MCF 10A (cell line): ENCODE measurements at regions not wholly inside any gene's neighbourhood (a gene's known extent, or its start where the extent isn't known, plus 50 kb on each side); places are given as distances from the start of the nearest gene placed in this dataset.
A peak's percentile ranks its signal among the peaks of the same experiment; 100 is the strongest.

Experiments used
- BruUV-seq: library from RNA; stranded (reverse); fragments of 400-500 nt; replicated peaks from 2 replicates; lab custom pipeline; 2021; lab: Mats Ljungman, UMichigan
- CTCF ChIA-PET: fragments of 300-600 bp; sonication (Branson Sonifier 250); formaldehyde crosslinking; extraction: SDS; loops from one replicate; lab custom pipeline; 2021; ENCODE audit warnings: antibody characterized with exemption, inconsistent platforms; lab: Yijun Ruan, JAX
- POLR2A ChIA-PET: fragments of 300-600, 350-650 bp; sonication (Branson Sonifier 250); formaldehyde crosslinking; extraction: SDS; loops from one replicate; lab custom pipeline; 2020; ENCODE audit warnings: antibody characterized with exemption, inconsistent platforms; lab: Yijun Ruan, JAX
- DNase-seq: peaks from one replicate; pipeline ENCODE4 v3.0.0-alpha.2; 2018; ENCODE audit not compliant: unreplicated experiment
- H3K27ac Mint-ChIP-seq: one replicate; pipeline ENCODE4 v1.8.0; 2022; ENCODE audit warnings: mild to moderate bottlenecking, low read depth, mixed read lengths; ENCODE audit not compliant: unreplicated experiment
- H3K27me3 Mint-ChIP-seq: one replicate; pipeline ENCODE4 v1.8.0; 2022; ENCODE audit warnings: mixed read lengths; ENCODE audit not compliant: insufficient read depth, unreplicated experiment
- H3K36me3 Mint-ChIP-seq: one replicate; pipeline ENCODE4 v1.8.0; 2022; ENCODE audit warnings: mild to moderate bottlenecking, moderate library complexity, mixed read lengths; ENCODE audit not compliant: insufficient read depth, unreplicated experiment
- H3K4me1 Mint-ChIP-seq: one replicate; pipeline ENCODE4 v1.8.0; 2022; ENCODE audit warnings: mixed read lengths; ENCODE audit not compliant: insufficient read depth, unreplicated experiment
- H3K4me3 Mint-ChIP-seq: one replicate; pipeline ENCODE4 v1.8.0; 2022; ENCODE audit warnings: mild to moderate bottlenecking, moderate library complexity, mixed read lengths; ENCODE audit not compliant: unreplicated experiment
- H3K9me3 Mint-ChIP-seq: one replicate; pipeline ENCODE4 v1.8.0; 2022; ENCODE audit warnings: mixed read lengths; ENCODE audit not compliant: unreplicated experiment
- intact Hi-C: fragments of 100-400 bp; cut with micrococcal nuclease; formaldehyde crosslinking; loops from 2 replicates; pipeline ENCODE4 v1.14.1; 2022
- TF ChIP-seq, protein P1 (sequence below): fragments of 200-600 bp; IDR thresholded peaks from one replicate; pipeline ENCODE4 v1.8.0; 2022; ENCODE audit warnings: antibody characterized with exemption, mild to moderate bottlenecking; ENCODE audit not compliant: unreplicated experiment

DNA sequence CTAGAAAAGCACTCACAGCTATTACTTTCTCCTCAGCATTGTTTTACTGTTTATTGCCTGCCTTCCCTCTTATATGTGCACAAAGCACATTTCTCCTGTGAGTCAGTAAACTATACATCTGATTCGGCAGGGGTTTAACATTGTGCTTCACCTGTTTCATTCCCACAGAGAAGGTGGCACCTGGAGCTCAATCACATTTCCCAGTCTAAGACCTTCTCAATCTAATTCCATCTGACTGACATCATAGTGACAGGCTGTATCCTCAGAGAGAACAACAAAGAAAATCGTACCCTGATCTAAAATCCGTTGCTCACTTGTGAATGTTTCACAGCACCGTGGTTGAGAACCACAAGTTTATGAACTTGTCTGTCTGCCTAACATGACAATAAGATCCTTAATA is 92.4 kb upstream of the CAST start:
- Mint-ChIP-seq H3K4me1 (peaks cover 39% of the 10 kb centered on the region), H3K36me3 (no peaks in the 10 kb centered on the region), H3K4me3 (no peak overlapping the region), H3K9me3 (no peaks in the 10 kb centered on the region), H3K27ac (no peak overlapping the region), H3K27me3 (no peaks in the 10 kb centered on the region)
- intact Hi-C loops: no loop called here
- ChIA-PET CTCF (interaction anchor here (1.0 to 1.3 kb wide), 3 partner anchors 31 to 226 kb away, joined by 3 to 6 read pairs (median 3); no protein-coding TSS in a partner anchor), POLR2A (no interaction called here)
- no peak for DNase-seq
- no TSS peak for BruUV-seq
- TF ChIP-seq, protein P1, sequence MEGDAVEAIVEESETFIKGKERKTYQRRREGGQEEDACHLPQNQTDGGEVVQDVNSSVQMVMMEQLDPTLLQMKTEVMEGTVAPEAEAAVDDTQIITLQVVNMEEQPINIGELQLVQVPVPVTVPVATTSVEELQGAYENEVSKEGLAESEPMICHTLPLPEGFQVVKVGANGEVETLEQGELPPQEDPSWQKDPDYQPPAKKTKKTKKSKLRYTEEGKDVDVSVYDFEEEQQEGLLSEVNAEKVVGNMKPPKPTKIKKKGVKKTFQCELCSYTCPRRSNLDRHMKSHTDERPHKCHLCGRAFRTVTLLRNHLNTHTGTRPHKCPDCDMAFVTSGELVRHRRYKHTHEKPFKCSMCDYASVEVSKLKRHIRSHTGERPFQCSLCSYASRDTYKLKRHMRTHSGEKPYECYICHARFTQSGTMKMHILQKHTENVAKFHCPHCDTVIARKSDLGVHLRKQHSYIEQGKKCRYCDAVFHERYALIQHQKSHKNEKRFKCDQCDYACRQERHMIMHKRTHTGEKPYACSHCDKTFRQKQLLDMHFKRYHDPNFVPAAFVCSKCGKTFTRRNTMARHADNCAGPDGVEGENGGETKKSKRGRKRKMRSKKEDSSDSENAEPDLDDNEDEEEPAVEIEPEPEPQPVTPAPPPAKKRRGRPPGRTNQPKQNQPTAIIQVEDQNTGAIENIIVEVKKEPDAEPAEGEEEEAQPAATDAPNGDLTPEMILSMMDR: no peak

DNA sequence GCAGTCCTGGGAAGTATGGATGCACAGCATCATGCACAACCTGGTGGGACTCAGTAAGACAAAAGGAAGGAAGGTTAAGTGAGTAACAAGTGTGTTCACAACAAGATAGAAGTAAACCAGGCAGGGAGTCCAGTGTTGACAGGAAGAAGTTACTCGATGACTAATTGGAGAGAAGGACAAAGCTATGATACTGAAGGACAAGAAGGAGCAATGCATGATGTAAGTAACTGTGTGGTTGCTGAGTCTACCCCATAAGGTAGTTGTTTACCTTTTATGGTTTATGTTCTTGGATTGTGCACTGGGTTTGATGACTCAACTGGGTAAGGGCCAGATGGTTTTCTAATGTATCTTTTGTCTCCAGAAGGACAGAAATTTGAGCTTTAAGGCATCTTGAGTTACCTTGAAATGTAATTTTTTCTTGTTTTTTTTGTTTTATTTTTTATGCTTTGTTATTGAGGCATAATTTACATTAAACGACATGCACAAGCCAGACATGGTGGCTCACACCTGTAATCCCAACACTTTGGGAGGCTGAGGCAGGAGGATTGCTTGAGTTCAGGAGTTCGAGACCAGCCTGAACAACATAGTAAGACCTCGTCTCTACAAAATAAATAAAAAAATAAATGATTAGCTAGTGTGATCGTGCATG is 89.2 kb upstream of the CAST start:
- POLR2A ChIA-PET: interaction anchor here (0.6 to 1.6 kb wide), 17 partner anchors 9 to 806 kb away, joined by 3 to 9 read pairs (median 3); partner anchors contain the start of gene LNPEP
- H3K27me3 Mint-ChIP-seq: no peaks in the 10 kb centered on the region
- no peaks in the 10 kb centered on the region for H3K36me3 Mint-ChIP-seq
- H3K4me1 Mint-ChIP-seq: peaks cover 25% of the 10 kb centered on the region
- CTCF ChIA-PET: interaction anchor here (0.8 to 1.8 kb wide), 3 partner anchors 28 to 236 kb away, joined by 3 to 8 read pairs (median 8); no protein-coding TSS in a partner anchor
- no TSS peak for BruUV-seq
- peak overlapping the region; percentile 66 for H3K27ac Mint-ChIP-seq
- no peak overlapping the region for H3K4me3 Mint-ChIP-seq
- peak; percentile 96 for DNase-seq
- H3K9me3 Mint-ChIP-seq: no peaks in the 10 kb centered on the region
- intact Hi-C loops: no loop called here
- TF ChIP-seq, protein P1: no peak

DNA sequence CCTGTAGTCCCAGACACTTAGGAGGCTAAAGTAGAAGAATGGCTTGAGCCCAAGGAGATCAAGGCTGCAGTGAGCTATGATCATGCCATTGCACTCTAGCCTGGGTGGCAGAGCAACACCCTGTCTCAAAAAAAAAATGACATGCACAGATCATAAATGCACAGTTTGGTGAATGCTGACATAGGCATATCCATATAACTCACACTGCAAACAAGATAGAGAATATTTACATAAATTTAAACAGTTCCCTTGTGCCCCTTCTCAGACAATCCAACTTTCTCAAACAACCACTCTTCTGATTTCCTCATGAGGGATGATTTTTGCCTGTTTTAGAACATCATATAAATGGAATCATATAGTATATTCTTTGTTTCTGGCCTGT is 88.7 kb upstream of the CAST start:
- no peaks in the 10 kb centered on the region for H3K36me3 Mint-ChIP-seq
- H3K4me1 Mint-ChIP-seq: peaks cover 30% of the 10 kb centered on the region
- POLR2A ChIA-PET: interaction anchor here (0.6 to 1.6 kb wide), 17 partner anchors 9 to 806 kb away, joined by 3 to 9 read pairs (median 3); partner anchors contain the start of gene LNPEP
- no peaks in the 10 kb centered on the region for H3K27me3 Mint-ChIP-seq
- CTCF ChIA-PET: interaction anchor here (0.8 to 1.8 kb wide), 2 partner anchors 28 to 228 kb away, joined by 3 to 8 read pairs; no protein-coding TSS in a partner anchor
- BruUV-seq: no TSS peak
- H3K27ac Mint-ChIP-seq: peak overlapping the region; percentile 66
- TF ChIP-seq, protein P1: no peak
- no peak overlapping the region for H3K4me3 Mint-ChIP-seq
- DNase-seq: no peak
- intact Hi-C loops: no loop called here
- H3K9me3 Mint-ChIP-seq: no peaks in the 10 kb centered on the region

DNA sequence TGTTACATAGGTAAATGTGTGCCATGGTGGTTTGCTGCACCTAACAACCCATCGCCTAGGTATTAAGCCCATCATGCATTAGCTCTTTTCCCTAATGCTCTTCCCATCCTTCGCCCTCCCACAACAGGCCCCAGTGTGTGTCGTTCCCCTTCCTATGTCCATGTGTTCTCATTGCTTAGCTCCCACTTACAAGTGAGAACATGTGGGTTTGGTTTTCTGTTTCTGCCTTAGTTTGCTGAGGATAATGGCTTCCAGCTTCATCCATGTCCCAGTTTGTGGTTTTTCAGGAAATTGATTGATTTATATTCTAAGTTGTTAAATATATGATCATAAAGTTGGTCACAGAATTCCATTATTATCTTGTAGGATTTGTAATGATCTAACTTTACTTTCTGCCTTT is 85.3 kb upstream of the CAST start:
- Mint-ChIP-seq H3K27me3 (no peaks in the 10 kb centered on the region), H3K4me1 (peaks cover 24% of the 10 kb centered on the region), H3K4me3 (no peak overlapping the region), H3K9me3 (no peaks in the 10 kb centered on the region), H3K27ac (no peak overlapping the region), H3K36me3 (no peaks in the 10 kb centered on the region)
- CTCF ChIA-PET: interaction anchor here (1.0 kb wide), 1 partner anchor 24 kb away, joined by 3 read pairs; no protein-coding TSS in a partner anchor
- intact Hi-C loops: no loop called here
- POLR2A ChIA-PET: no interaction called here
- no peak for DNase-seq
- BruUV-seq: no TSS peak
- TF ChIP-seq, protein P1: no peak
